ENCODE measurements at regions not wholly inside any gene's neighbourhood (a gene's known extent, or its start where the extent isn't known, plus 50 kb on each side); places are given as distances from the start of the nearest gene placed in this dataset.

DNA sequence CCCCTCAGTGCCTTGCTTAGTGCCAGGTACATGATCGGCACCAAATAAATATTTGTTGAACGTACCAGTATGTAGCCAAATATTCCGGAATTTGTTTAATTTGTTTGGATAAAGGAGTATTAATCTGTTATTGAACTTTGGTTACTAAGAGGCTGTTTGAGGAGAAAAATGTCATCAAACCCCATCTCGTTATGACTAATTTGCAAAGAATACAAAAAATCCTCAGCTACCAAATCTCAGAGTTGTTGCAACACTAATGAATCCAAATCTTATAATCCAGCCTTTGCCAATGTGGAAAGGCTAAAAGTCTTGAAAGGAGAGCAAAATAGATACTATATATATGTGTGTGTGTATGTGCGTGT lies 79.5 kb downstream of the KLF5 start:
- no peaks in the 10 kb centered on the region for H3K9me3 Mint-ChIP-seq
- no peak for DNase-seq (ENCODE audit: low spot score in 2 of 2)
- ATAC-seq: no peak
- H3K36me3 Mint-ChIP-seq: no peaks in the 10 kb centered on the region
- no peak overlapping the region for H3K27ac Mint-ChIP-seq

GRCh38 chr13:73136776-73137175 lies 78.0 kb downstream of the KLF5 start:
- H3K36me3 Mint-ChIP-seq: peaks cover 0 to 5% of the 10 kb centered on the region in 2 donors
- H3K27ac Mint-ChIP-seq: no peak overlapping the region
- ATAC-seq (no peak), DNase-seq (ENCODE audit: low spot score in 2 of 2) (no peak)
- H3K9me3 Mint-ChIP-seq: peaks cover 0 to 3% of the 10 kb centered on the region in 2 donors

GRCh38 chr13:73133531-73133930 lies 74.7 kb downstream of the KLF5 start:
- peaks cover 0 to 3% of the 10 kb centered on the region in 2 donors for H3K9me3 Mint-ChIP-seq

DNA sequence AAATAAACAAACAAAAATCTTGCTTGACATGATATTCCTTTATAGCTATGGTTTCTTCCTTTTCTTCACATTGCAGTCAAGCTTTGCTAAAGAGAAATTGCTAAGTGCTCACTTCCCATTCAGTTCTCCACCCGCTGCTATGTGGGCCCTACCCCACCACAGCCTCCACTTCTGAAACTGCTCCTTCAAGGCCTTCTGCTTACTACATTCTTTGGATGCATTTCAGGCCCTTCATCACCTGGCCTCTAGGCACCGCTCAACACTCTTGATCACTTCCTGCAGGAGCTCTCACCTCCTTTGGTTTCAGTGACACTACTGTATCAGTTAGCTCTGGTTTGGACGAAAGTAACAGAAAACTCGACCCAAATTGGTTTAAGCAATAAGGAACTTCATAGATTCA lies 72.4 kb downstream of the KLF5 start:
- no peak for ATAC-seq
- no peak for DNase-seq (ENCODE audit: low spot score in 2 of 2)
- H3K36me3 Mint-ChIP-seq: peaks cover 0 to 5% of the 10 kb centered on the region in 2 donors
- H3K27ac Mint-ChIP-seq: no peak overlapping the region
- H3K9me3 Mint-ChIP-seq: peaks cover 0 to 3% of the 10 kb centered on the region in 2 donors

More at GRCh38 chr13:73133531-73133930, 74.7 kb downstream of the KLF5 start:
- ATAC-seq (no peak), DNase-seq (ENCODE audit: low spot score in 2 of 2) (no peak)
- H3K27ac Mint-ChIP-seq: no peak overlapping the region
- H3K36me3 Mint-ChIP-seq: peaks cover 0 to 5% of the 10 kb centered on the region in 2 donors

- Mint-ChIP-seq H3K36me3 (peaks cover 0 to 5% of the 10 kb centered on the region in 2 donors), H3K27ac (no peak overlapping the region), H3K9me3 (peaks cover 0 to 3% of the 10 kb centered on the region in 2 donors)
- DNase-seq (ENCODE audit: low spot score in 2 of 2) (no peak), ATAC-seq (peak; percentile 67 to 74)
Measured at GRCh38 chr13:73129023-73129422, 70.2 kb downstream of the KLF5 start.

Measured in activated naive CD4-positive, alpha-beta T cell treated with anti-CD3 and anti-CD28 coated beads, Interleukin-2, amount 50 U/mL, for 72 hours (primary cell).